Fibroblast of pulmonary artery (primary cell): ENCODE measurements at regions not wholly inside any gene's neighbourhood (a gene's known extent, or its start where the extent isn't known, plus 50 kb on each side); places are given as distances from the start of the nearest gene placed in this dataset.
"Not testable (repeated sequence)": the region's sequence is repeated elsewhere in the genome, so short reads cannot be mapped to it uniquely, and the experiment has no call there.

Experiments used
- DNase-seq: peaks from one replicate; pipeline ENCODE4 v3.0.0-alpha.2; 2010; ENCODE audit warnings: low read depth
- H3K4me3 ChIP-seq: replicated peaks from 2 replicates; pipeline ENCODE4 v1.5.1; 2011; ENCODE audit warnings: low read depth, mild to moderate bottlenecking, control low read depth, low read length, moderate library complexity
- TF ChIP-seq, protein P1 (sequence below): IDR thresholded peaks from 2 replicates; pipeline ENCODE4 v1.5.1; 2011; ENCODE audit warnings: mild to moderate bottlenecking, control low read depth, low read length, inconsistent platforms; ENCODE audit errors: missing control alignments

- H3K4me3 ChIP-seq = no peak overlapping the region
- no peak for DNase-seq
- TF ChIP-seq, protein P1, sequence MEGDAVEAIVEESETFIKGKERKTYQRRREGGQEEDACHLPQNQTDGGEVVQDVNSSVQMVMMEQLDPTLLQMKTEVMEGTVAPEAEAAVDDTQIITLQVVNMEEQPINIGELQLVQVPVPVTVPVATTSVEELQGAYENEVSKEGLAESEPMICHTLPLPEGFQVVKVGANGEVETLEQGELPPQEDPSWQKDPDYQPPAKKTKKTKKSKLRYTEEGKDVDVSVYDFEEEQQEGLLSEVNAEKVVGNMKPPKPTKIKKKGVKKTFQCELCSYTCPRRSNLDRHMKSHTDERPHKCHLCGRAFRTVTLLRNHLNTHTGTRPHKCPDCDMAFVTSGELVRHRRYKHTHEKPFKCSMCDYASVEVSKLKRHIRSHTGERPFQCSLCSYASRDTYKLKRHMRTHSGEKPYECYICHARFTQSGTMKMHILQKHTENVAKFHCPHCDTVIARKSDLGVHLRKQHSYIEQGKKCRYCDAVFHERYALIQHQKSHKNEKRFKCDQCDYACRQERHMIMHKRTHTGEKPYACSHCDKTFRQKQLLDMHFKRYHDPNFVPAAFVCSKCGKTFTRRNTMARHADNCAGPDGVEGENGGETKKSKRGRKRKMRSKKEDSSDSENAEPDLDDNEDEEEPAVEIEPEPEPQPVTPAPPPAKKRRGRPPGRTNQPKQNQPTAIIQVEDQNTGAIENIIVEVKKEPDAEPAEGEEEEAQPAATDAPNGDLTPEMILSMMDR = no peak
Measured at GRCh38 chr2:125418483-125418882, 1237.5 kb upstream of the GYPC start.

GRCh38 chr2:125422198-125422770 is 1233.7 kb upstream of the GYPC start:
- not testable (repeated sequence) for H3K4me3 ChIP-seq, DNase-seq

- no peak overlapping the region for H3K4me3 ChIP-seq
- no peak for DNase-seq
- TF ChIP-seq, protein P1 = no peak
Measured at GRCh38 chr2:125424266-125424785, 1231.6 kb upstream of the GYPC start.

- TF ChIP-seq, protein P1 = no peak
- no peak overlapping the region for H3K4me3 ChIP-seq
- DNase-seq = no peak
Measured at GRCh38 chr2:125427721-125428315, 1228.1 kb upstream of the GYPC start.

DNA sequence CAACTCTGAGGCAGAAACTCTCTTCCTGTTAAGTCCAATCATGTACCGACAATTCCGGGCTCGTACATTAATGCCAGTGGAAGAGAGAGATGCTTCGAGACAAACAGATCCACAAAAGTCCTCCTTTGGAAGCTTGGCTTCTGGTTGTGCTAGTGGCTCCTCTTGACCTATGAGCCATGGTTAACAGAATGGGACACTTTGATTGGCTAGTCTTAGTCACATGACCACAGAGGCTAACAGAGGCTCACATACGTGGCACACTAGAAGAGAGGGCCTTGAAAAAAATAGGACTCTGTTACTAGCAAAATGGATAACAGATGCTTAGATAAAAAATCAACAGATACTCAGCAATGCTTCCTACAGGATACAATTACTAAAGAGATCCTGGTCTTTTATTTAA is 1211.9 kb upstream of the GYPC start:
- DNase-seq = no peak
- H3K4me3 ChIP-seq = no peak overlapping the region
- TF ChIP-seq, protein P1 = no peak

DNA sequence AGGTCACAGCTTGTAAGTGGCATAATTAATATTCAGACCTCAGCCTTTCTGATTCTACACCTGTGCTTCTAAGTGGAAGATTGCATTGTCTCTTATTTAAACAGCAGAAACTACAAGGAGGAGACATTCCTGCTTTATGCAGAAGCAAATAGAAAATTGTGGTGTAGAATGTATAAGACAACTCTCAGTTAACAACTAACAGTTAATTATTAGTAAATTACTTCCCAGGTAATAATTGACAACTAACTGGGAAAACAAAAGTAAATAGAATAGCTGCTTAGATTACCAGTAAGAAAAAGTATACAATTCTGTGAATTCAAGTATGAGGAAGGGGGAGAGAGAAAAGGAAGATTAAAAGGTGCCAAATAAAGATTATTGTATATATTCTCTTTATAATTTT is 1210.5 kb upstream of the GYPC start:
- TF ChIP-seq, protein P1 = no peak
- H3K4me3 ChIP-seq = no peak overlapping the region
- no peak for DNase-seq

- TF ChIP-seq, protein P1 = no peak
- DNase-seq = no peak
- no peak overlapping the region for H3K4me3 ChIP-seq
Measured at GRCh38 chr2:125450092-125450491, 1205.9 kb upstream of the GYPC start.
